OCI-LY3 (cell line): ENCODE measurements at regions not wholly inside any gene's neighbourhood (a gene's known extent, or its start where the extent isn't known, plus 50 kb on each side); places are given as distances from the start of the nearest gene placed in this dataset.

Experiments used
- H2AFZ ChIP-seq: fragments of 200-600, 300-600 bp; shearing (Covaris generic); 2 replicates; pipeline ENCODE4 v1.6.0; 2014; ENCODE audit warnings: antibody characterized with exemption, low read depth, low read length
- H3K27ac ChIP-seq: fragments of 200-600, 300-600 bp; sonication (generic); 2 replicates; pipeline ENCODE4 v1.5.1; 2014; ENCODE audit warnings: mild to moderate bottlenecking, low read length, moderate library complexity, mixed read lengths
- H3K27me3 ChIP-seq: fragments of 200-600, 300-600 bp; sonication (generic); 2 replicates; pipeline ENCODE4 v1.6.1; 2014; ENCODE audit warnings: low read depth, low read length, mixed read lengths
- H3K36me3 ChIP-seq: fragments of 200-600, 300-600 bp; sonication (generic); replicated peaks from 2 replicates; pipeline ENCODE3; 2014; ENCODE audit warnings: low read depth, low read length, mixed read lengths
- H3K4me1 ChIP-seq: fragments of 300-600, 200-600 bp; sonication (generic); 2 replicates; pipeline ENCODE4 v1.6.1; 2014; ENCODE audit warnings: low read length, mixed read lengths
- H3K4me2 ChIP-seq: fragments of 200-600, 300-600 bp; sonication (generic); 2 replicates; pipeline ENCODE4 v1.6.1; 2014; ENCODE audit warnings: low read length, mixed read lengths
- H3K4me3 ChIP-seq: fragments of 300-600, 200-600 bp; sonication (generic); 2 replicates; pipeline ENCODE4 v1.5.1; 2014; ENCODE audit warnings: antibody characterized with exemption, mild to moderate bottlenecking, low read length, moderate library complexity
- H3K79me2 ChIP-seq: fragments of 300-600, 200-600 bp; shearing (Covaris generic); 2 replicates; pipeline ENCODE4 v1.6.1; 2014; ENCODE audit warnings: mild to moderate bottlenecking, low read length, mixed read lengths
- H3K9ac ChIP-seq: fragments of 300-600, 200-600 bp; shearing (Covaris generic); 2 replicates; pipeline ENCODE4 v1.6.0; 2014; ENCODE audit warnings: mild to moderate bottlenecking, low read length, moderate library complexity
- H3K9me3 ChIP-seq: fragments of 200-600, 300-600 bp; shearing (Covaris generic); 2 replicates; pipeline ENCODE4 v1.6.1; 2014; ENCODE audit warnings: low read length, mixed read lengths; ENCODE audit not compliant: insufficient read depth
- H4K20me1 ChIP-seq: fragments of 200-600, 300-600 bp; sonication (generic); 2 replicates; pipeline ENCODE4 v1.6.1; 2016; ENCODE audit warnings: low read length, mixed read lengths; ENCODE audit not compliant: insufficient read depth
- CTCF ChIP-seq: fragments of 200-600, 300-600 bp; sonication (generic); IDR thresholded peaks from 2 replicates; pipeline ENCODE4 v1.5.1; 2014; ENCODE audit warnings: antibody characterized with exemption, low read length, low read depth
- EZH2phosphoT487 ChIP-seq: fragments of 200-600 bp; shearing (Covaris generic); IDR thresholded peaks from 2 replicates; pipeline ENCODE4 v1.6.1; 2018; ENCODE audit warnings: antibody characterized with exemption, mixed run types, low read depth

GRCh38 chr3:40844896-40845295, 320.1 kb downstream of the ZNF621 start:
- no peaks in the 10 kb centered on the region for H3K4me1 ChIP-seq
- no peak overlapping the region for H3K9ac ChIP-seq
- H3K27ac ChIP-seq = no peak overlapping the region
- H3K36me3 ChIP-seq = no peaks in the 10 kb centered on the region
- H3K4me3 ChIP-seq = no peak overlapping the region
- TF ChIP-seq EZH2phosphoT487 = no peak
- no peak for TF ChIP-seq CTCF
- H3K9me3 ChIP-seq = no peaks in the 10 kb centered on the region
- H3K27me3 ChIP-seq = peaks cover 11% of the 10 kb centered on the region
- no peaks in the 10 kb centered on the region for H3K79me2 ChIP-seq
- no peak overlapping the region for H2AFZ ChIP-seq
- H4K20me1 ChIP-seq = no peaks in the 10 kb centered on the region
- H3K4me2 ChIP-seq = no peak overlapping the region

DNA sequence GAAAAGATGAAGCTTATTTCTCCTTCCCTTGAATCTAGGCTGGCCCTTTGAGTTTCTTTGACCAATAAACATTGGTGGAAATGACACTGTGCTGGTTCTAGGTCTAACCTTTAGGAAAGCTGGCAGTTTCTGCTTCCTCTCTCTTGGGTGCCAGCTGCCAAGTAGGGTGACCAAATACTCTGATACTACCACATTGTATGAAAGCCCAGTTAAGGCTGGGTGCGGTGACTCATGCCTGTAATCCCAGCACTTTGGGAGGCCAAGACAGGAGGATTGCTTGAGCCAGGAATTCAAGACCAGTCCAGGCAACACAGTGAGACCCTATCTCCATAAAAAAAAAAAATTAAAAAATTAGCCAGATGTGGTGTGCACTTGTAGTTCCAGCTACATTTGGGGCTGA, 320.7 kb downstream of the ZNF621 start:
- TF ChIP-seq CTCF = no peak
- no peak for TF ChIP-seq EZH2phosphoT487
- peaks cover 11% of the 10 kb centered on the region for H3K27me3 ChIP-seq
- H3K27ac ChIP-seq = no peak overlapping the region
- no peaks in the 10 kb centered on the region for H3K4me1 ChIP-seq
- H3K4me3 ChIP-seq = no peak overlapping the region
- no peaks in the 10 kb centered on the region for H3K79me2 ChIP-seq
- no peak overlapping the region for H3K9ac ChIP-seq
- no peaks in the 10 kb centered on the region for H4K20me1 ChIP-seq
- no peak overlapping the region for H3K4me2 ChIP-seq
- H3K36me3 ChIP-seq = no peaks in the 10 kb centered on the region
- no peaks in the 10 kb centered on the region for H3K9me3 ChIP-seq
- no peak overlapping the region for H2AFZ ChIP-seq

DNA sequence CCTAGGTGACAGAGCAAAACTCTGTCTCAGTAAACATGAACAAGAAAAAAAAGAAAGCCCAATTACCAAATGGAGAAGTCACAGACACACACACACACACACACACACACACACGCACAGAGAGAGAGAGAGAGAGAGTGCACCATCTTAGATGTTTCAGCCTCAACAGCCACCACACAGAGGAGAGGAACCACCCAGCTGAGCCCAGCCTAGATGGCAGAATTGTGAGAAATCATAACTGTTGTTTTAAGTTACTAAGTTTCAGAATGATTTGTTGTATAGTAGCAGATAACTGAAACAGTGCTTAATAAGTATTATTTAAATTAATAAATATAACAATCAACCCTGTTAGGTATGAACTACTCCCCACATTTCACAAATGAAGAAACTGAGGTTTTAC, 321.2 kb downstream of the ZNF621 start:
- Histone ChIP-seq H3K36me3 (no peaks in the 10 kb centered on the region), H3K9me3 (no peaks in the 10 kb centered on the region), H4K20me1 (no peaks in the 10 kb centered on the region), H3K27me3 (peaks cover 11% of the 10 kb centered on the region), H3K9ac (no peak overlapping the region), H2AFZ (no peak overlapping the region), H3K4me1 (no peaks in the 10 kb centered on the region), H3K4me2 (no peak overlapping the region), H3K4me3 (no peak overlapping the region), H3K79me2 (no peaks in the 10 kb centered on the region), H3K27ac (no peak overlapping the region)
- no peak for TF ChIP-seq CTCF
- TF ChIP-seq EZH2phosphoT487 = no peak

GRCh38 chr3:40846451-40846850, 321.7 kb downstream of the ZNF621 start:
- H3K9me3 ChIP-seq = no peaks in the 10 kb centered on the region
- H3K79me2 ChIP-seq = no peaks in the 10 kb centered on the region
- H3K4me3 ChIP-seq = no peak overlapping the region
- no peak overlapping the region for H3K9ac ChIP-seq
- H4K20me1 ChIP-seq = no peaks in the 10 kb centered on the region
- H3K4me2 ChIP-seq = no peak overlapping the region
- H3K36me3 ChIP-seq = no peaks in the 10 kb centered on the region
- H3K4me1 ChIP-seq = no peaks in the 10 kb centered on the region
- TF ChIP-seq CTCF = no peak
- TF ChIP-seq EZH2phosphoT487 = no peak
- no peak overlapping the region for H3K27ac ChIP-seq
- no peak overlapping the region for H2AFZ ChIP-seq
- H3K27me3 ChIP-seq = peaks cover 11% of the 10 kb centered on the region
